ENCODE measurements at regions not wholly inside any gene's neighbourhood (a gene's known extent, or its start where the extent isn't known, plus 50 kb on each side); places are given as distances from the start of the nearest gene placed in this dataset.

DNA sequence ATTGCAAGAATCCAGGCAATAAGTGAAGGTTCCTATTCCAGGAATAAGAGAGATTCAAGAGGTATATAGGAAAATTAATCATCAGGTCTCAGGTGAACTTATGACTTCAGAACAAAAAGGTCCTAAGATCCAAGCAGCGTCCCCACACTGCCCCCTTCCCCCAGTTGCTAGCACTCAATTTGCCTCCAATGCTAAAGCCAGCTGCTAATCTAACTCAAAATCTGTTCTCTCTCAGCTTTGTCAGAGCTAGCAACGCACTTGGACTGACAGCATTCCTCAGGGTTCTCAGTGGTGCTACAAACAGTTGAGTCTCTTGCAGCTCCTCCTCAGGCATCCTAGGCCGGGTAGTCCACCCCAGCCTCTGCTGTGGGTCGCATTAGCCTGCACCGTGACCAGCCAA, 148.3 kb downstream of the RFX6 start:
- DNase-seq: no peak
- Mint-ChIP-seq H3K9me3 (peaks cover 0 to 2% (median 0%) of the 10 kb centered on the region in 7 donors), H3K27me3 (no peaks in the 10 kb centered on the region), H3K4me3 (no peak overlapping the region), H3K36me3 (no peaks in the 10 kb centered on the region), H3K4me1 (no peaks in the 10 kb centered on the region), H3K27ac (no peak overlapping the region)
- no peak for ATAC-seq (ENCODE audit: low read depth in 2 of 2)

DNA sequence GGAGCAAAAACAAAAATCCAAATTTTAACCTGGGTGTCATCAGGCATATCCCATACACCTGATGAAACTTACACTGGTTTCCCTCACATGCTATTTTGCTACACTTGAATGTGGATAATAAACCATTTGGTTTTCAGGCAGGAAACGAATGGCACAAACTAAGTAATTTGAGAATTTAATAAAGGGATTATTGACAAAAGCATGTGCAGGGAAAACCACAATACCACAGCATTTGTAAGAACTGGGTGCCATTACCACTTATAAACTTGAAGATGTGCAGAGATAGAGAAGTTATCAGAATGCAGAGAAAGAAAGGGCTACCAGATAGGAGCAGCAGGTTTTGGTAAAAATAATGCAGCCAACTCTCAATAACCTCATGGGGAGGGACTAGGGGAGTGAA, 151.2 kb downstream of the RFX6 start:
- no peak for ATAC-seq (ENCODE audit: low read depth in 2 of 2)
- H3K4me1 Mint-ChIP-seq: no peaks in the 10 kb centered on the region
- H3K27ac Mint-ChIP-seq: no peak overlapping the region
- H3K36me3 Mint-ChIP-seq: no peaks in the 10 kb centered on the region
- no peak for DNase-seq
- H3K9me3 Mint-ChIP-seq: peaks cover 0 to 4% (median 0%) of the 10 kb centered on the region in 7 donors
- H3K4me3 Mint-ChIP-seq: no peak overlapping the region
- H3K27me3 Mint-ChIP-seq: no peaks in the 10 kb centered on the region

DNA sequence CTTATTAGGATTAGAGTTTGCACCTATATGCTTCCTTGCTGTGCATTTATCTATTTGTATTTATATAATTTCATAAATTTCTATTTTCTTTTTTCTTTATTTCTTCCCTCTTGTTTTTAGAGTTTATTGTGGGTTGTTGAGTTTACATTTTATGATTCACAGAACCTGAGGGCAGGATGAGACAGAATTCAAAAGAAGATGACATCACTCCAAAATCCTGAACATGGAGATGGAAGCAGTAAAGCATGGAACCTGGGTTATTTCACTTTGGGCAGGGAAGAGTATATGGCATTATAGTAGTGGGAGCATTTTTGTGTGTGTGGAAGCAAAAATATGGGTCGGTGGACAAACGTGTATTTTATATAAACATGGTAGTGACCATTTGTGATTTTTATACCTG, 157.5 kb downstream of the RFX6 start:
- no peak for ATAC-seq (ENCODE audit: low read depth in 2 of 2)
- Mint-ChIP-seq H3K9me3 (peaks cover 0 to 10% (median 5%) of the 10 kb centered on the region in 7 donors), H3K36me3 (no peaks in the 10 kb centered on the region), H3K27ac (no peak overlapping the region), H3K4me1 (no peaks in the 10 kb centered on the region), H3K4me3 (no peak overlapping the region), H3K27me3 (no peaks in the 10 kb centered on the region)
- no peak for DNase-seq

DNA sequence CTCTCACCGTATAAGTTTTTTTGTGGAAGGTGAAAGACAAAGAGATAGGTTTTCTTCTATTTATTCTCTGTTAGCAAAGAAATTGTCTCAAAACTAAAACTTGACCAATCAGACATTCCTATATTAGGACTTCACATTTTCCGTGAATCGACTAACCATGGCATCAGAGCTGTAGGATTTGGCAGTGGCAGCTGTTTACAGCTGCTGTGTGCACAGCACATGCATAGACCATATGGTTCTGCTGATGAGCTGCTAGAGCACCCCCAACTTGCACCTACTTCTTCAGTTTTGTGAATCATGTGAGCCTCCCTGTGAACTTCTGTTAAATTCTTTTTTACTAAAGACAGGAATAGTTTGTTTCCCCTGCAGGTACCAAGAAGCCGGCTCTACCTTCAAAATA, 157.9 kb downstream of the RFX6 start:
- DNase-seq (no peak), ATAC-seq (ENCODE audit: low read depth in 2 of 2) (no peak)
- Mint-ChIP-seq H3K9me3 (peaks cover 0 to 10% (median 5%) of the 10 kb centered on the region in 7 donors), H3K27ac (no peak overlapping the region), H3K4me1 (no peaks in the 10 kb centered on the region), H3K27me3 (no peaks in the 10 kb centered on the region), H3K4me3 (no peak overlapping the region), H3K36me3 (no peaks in the 10 kb centered on the region)

DNA sequence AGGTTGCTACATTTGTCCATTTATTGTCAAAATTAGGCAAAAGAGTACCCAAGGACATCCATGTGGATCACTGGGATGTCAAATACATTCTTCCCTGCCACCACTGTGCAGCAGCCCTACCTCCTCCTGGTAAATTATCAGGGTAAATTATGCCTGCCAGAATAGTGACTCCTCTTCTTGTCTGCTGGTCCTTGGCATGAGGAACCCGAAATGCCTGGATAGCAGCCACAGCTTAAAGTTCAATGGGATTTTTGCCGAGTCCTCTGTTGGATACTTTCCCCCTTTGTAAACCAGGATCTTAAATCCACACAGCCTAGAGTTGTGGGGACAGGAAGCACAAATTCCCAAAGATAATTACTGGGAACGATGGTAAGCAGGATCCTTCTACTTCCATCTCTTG, 173.3 kb downstream of the RFX6 start:
- peaks cover 4 to 16% (median 7%) of the 10 kb centered on the region in 7 donors for H3K9me3 Mint-ChIP-seq
- no peak overlapping the region for H3K27ac Mint-ChIP-seq
- no peaks in the 10 kb centered on the region for H3K4me1 Mint-ChIP-seq
- no peaks in the 10 kb centered on the region for H3K27me3 Mint-ChIP-seq
- ATAC-seq (ENCODE audit: low read depth in 2 of 2) (no peak), DNase-seq (no peak)
- H3K36me3 Mint-ChIP-seq: peaks cover 0 to 3% of the 10 kb centered on the region in 2 donors
- H3K4me3 Mint-ChIP-seq: no peak overlapping the region

DNA sequence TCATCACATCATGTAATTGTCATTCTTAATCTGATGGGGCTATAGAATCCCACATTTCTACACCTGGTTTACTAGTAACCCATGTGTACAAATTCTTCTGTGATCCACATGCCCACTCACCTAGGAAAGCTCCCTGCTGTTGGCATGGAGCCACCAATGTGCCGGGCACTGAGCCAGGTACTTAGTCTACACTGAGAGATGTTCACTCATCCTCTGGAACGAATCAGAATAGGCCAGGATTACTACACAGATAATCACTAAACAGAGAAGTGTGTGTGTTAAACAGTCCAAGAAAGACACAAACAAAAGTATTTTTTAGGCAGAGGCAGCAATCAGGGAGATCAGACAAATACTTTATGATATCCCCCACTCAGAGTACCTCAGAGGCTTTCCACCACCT, 193.2 kb upstream of the VGLL2 start:
- H3K27me3 Mint-ChIP-seq: peaks cover 0 to 4% (median 0%) of the 10 kb centered on the region in 3 donors
- peaks cover 3 to 11% (median 8%) of the 10 kb centered on the region in 7 donors for H3K9me3 Mint-ChIP-seq
- DNase-seq: no peak
- no peak overlapping the region for H3K27ac Mint-ChIP-seq
- H3K36me3 Mint-ChIP-seq: no peaks in the 10 kb centered on the region
- H3K4me1 Mint-ChIP-seq: no peaks in the 10 kb centered on the region
- H3K4me3 Mint-ChIP-seq: peak overlapping the region in 1 of 8 donors; percentile 56
- no peak for ATAC-seq (ENCODE audit: low read depth in 2 of 2)

DNA sequence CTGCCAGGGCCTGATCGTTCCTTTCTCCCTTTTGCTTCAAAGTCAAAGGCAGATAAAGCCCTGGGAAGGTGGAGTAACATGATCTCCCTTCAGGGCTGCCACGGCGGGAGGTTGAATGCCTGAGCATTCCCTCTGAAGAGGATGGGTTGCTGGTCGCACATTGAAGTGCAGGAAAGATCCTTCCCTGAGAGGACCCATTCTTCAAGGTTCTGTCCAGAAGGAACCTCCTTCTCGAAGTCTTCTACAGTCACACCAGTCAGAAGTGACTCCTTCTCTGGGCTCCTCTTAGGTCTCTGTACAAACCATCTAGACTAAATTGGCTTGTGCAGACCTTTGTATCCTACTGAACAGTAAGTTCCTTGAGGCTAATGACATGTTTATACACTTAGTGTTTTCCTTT, 192.6 kb upstream of the VGLL2 start:
- peaks cover 0 to 4% (median 0%) of the 10 kb centered on the region in 3 donors for H3K27me3 Mint-ChIP-seq
- DNase-seq: no peak
- peaks cover 3 to 11% (median 8%) of the 10 kb centered on the region in 7 donors for H3K9me3 Mint-ChIP-seq
- no peak overlapping the region for H3K27ac Mint-ChIP-seq
- no peak overlapping the region for H3K4me3 Mint-ChIP-seq
- no peaks in the 10 kb centered on the region for H3K4me1 Mint-ChIP-seq
- no peak for ATAC-seq (ENCODE audit: low read depth in 2 of 2)
- no peaks in the 10 kb centered on the region for H3K36me3 Mint-ChIP-seq

DNA sequence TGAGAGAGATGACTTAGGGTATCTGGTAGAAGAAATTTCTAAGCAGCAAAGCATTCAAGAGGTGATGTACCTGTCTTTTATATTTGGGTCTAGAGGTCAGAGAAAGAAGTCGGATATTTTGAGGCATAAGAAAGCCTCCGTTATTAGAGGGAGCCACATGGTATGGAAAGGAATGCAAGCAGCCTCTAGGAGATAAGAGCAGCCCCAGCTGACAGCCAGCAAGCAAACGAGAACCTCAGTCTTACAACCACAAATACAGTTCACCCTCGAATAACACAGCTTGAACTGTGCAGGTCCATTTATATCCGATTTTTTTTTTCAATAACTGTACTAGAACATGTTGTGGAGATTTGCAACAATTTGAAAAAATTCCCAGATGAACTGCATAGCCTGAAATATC, 190.7 kb upstream of the VGLL2 start:
- DNase-seq (no peak), ATAC-seq (ENCODE audit: low read depth in 2 of 2) (no peak)
- no peaks in the 10 kb centered on the region for H3K4me1 Mint-ChIP-seq
- H3K27me3 Mint-ChIP-seq: peaks cover 0 to 4% (median 0%) of the 10 kb centered on the region in 3 donors
- H3K9me3 Mint-ChIP-seq: peaks cover 3 to 11% (median 8%) of the 10 kb centered on the region in 7 donors
- no peaks in the 10 kb centered on the region for H3K36me3 Mint-ChIP-seq
- H3K27ac Mint-ChIP-seq: no peak overlapping the region
- H3K4me3 Mint-ChIP-seq: no peak overlapping the region

DNA sequence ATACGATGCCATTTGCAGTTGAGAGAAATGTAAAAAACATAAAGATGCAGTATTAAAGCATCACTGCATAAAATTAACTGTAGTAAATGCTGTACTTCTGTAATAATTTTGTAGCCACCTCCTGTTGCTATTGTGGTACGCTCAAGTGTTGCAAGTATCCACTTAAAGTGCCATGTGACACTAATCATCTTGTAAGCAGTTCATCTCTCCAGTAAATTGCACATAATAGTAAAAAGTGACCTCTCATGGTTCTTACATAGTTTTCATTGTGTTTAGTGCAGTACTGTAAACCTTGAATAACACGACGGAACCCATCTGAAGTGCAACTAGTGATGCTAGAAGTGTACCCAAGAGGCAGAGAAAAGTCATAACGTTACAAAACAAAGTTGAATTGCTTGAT, 190.1 kb upstream of the VGLL2 start:
- no peak for DNase-seq
- Mint-ChIP-seq H3K4me3 (no peak overlapping the region), H3K9me3 (peaks cover 5 to 16% (median 8%) of the 10 kb centered on the region in 7 donors), H3K36me3 (no peaks in the 10 kb centered on the region), H3K27ac (no peak overlapping the region), H3K27me3 (peaks cover 0 to 4% (median 0%) of the 10 kb centered on the region in 3 donors), H3K4me1 (no peaks in the 10 kb centered on the region)
- ATAC-seq (ENCODE audit: low read depth in 2 of 2): no peak

DNA sequence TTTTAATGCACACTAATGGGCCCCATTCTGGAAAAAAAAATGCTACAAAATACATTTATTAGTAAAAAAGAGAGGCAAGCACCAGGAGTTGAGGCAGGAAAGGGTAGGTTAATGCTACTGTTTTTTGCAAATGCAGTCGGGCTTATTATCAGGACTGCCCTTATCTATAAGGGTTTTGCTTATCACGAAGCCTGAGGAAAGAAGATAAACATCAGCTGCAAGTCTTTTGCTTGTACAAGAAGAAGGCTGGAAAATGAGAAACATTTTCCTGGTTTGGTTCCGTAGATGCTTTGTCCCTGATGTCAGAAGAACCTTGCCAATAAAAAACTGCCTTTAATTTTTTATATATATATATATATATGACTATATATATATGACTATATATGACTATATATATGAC, 189.3 kb upstream of the VGLL2 start:
- Mint-ChIP-seq H3K4me1 (no peaks in the 10 kb centered on the region), H3K9me3 (peaks cover 4 to 16% (median 6%) of the 10 kb centered on the region in 7 donors), H3K27me3 (peaks cover 0 to 4% (median 0%) of the 10 kb centered on the region in 3 donors), H3K27ac (no peak overlapping the region), H3K36me3 (no peaks in the 10 kb centered on the region), H3K4me3 (no peak overlapping the region)
- ATAC-seq (ENCODE audit: low read depth in 2 of 2) (no peak), DNase-seq (no peak)

DNA sequence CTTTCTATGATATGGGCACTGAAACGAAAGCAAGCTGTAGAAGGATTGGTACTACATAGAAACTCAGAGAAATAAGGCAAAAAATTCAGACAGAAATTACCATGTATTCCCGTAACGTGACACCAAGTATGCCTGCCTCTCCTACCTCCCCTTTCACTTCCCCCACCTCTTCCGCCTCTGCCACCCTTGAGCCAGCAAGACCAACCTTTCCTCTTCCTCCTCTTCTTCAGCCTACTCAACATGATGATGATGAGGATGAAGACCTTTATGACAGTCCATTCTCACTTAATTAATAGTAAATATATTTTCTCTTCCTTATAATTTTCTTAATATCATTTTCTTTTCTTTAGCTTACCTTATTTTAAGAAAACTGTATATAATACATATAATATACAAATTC, 188.1 kb upstream of the VGLL2 start:
- no peaks in the 10 kb centered on the region for H3K4me1 Mint-ChIP-seq
- DNase-seq (no peak), ATAC-seq (ENCODE audit: low read depth in 2 of 2) (no peak)
- H3K27me3 Mint-ChIP-seq: peaks cover 0 to 4% (median 0%) of the 10 kb centered on the region in 3 donors
- H3K4me3 Mint-ChIP-seq: no peak overlapping the region
- peaks cover 1 to 16% (median 6%) of the 10 kb centered on the region in 7 donors for H3K9me3 Mint-ChIP-seq
- H3K27ac Mint-ChIP-seq: no peak overlapping the region
- no peaks in the 10 kb centered on the region for H3K36me3 Mint-ChIP-seq

DNA sequence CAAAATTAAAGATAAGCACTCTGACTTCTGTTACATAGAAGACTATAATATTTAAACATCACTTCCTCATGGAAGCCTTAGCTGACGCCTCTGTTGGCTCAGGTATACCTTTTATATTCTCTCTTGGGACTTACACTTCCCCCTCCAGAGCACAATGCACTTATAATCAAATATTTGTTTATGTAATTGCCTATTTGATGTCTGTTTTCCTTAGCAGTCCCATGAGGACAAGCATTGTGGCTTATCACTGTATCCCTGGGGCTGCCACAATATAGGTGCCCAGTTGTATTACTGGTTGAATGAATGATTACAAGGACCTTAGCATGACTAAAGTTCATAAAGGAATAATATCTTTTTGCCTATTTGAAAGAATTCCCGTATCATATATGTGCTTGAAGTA, 186.7 kb upstream of the VGLL2 start:
- H3K9me3 Mint-ChIP-seq: peaks cover 0 to 15% (median 4%) of the 10 kb centered on the region in 7 donors
- no peak overlapping the region for H3K4me3 Mint-ChIP-seq
- H3K4me1 Mint-ChIP-seq: no peaks in the 10 kb centered on the region
- DNase-seq: no peak
- no peak overlapping the region for H3K27ac Mint-ChIP-seq
- peaks cover 0 to 4% (median 0%) of the 10 kb centered on the region in 3 donors for H3K27me3 Mint-ChIP-seq
- ATAC-seq (ENCODE audit: low read depth in 2 of 2): no peak
- H3K36me3 Mint-ChIP-seq: no peaks in the 10 kb centered on the region

DNA sequence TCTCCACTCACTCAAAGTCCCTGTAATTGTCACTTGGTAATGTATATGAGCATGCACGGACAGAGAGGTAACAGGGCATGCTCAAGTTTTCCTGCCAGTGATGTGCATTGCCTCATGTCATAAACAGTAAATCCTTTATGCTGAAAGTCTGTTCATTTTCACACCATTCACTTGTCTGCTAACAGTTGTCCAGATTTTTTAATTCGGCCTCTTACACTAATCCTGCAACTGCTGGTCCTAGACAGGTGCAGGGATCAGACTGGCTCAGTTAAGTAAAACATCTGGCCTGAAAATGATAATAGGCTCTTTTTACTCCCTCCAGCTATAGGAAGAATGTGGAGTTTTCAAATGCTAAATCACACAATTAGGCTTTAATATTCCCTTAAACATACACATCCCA, 185.4 kb upstream of the VGLL2 start:
- no peak overlapping the region for H3K27ac Mint-ChIP-seq
- H3K4me3 Mint-ChIP-seq: no peak overlapping the region
- DNase-seq: no peak
- peaks cover 0 to 14% (median 5%) of the 10 kb centered on the region in 7 donors for H3K9me3 Mint-ChIP-seq
- no peak for ATAC-seq (ENCODE audit: low read depth in 2 of 2)
- H3K4me1 Mint-ChIP-seq: no peaks in the 10 kb centered on the region
- H3K36me3 Mint-ChIP-seq: no peaks in the 10 kb centered on the region
- peaks cover 0 to 4% (median 0%) of the 10 kb centered on the region in 3 donors for H3K27me3 Mint-ChIP-seq

DNA sequence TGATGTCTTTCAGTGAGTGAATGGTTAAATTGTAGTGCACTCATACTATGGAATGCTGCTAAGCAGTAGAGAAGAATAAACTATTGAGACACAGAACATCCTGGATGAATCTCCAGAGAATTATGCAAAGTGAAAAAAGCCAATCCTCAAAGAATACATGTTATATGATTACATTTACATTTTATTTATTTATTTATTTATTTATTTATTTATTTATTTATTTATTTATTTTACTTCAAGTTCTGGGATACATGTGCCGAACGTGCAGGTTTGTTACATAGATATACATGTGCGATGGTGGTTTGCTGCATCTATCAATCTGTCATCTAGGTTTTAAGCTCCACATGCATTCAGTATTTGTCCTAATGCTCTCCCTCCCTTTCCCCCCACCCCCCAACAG, 175.8 kb upstream of the VGLL2 start:
- H3K4me3 Mint-ChIP-seq: no peak overlapping the region
- no peak for ATAC-seq (ENCODE audit: low read depth in 2 of 2)
- DNase-seq: no peak
- H3K27ac Mint-ChIP-seq: no peak overlapping the region
- H3K36me3 Mint-ChIP-seq: no peaks in the 10 kb centered on the region
- H3K4me1 Mint-ChIP-seq: no peaks in the 10 kb centered on the region
- peaks cover 4 to 54% (median 12%) of the 10 kb centered on the region in 7 donors for H3K9me3 Mint-ChIP-seq
- no peaks in the 10 kb centered on the region for H3K27me3 Mint-ChIP-seq

DNA sequence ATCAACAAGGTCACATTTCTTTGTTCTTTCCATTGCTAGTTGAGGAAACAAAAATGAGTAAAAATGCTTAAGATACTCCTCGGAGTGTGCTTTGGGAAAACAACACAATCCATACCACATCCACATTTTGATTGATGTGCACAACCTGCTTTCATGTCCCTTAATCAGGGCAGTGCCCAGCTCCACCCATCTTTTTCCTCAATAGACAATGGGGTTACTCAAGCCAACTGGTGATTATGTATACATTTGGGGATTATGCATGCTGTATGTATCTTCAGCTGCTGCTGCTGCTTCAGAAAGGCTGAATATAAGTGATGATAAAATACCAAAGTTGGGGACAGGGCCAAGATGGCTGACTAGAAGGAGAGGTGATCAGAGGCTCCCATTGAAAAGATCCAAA, 155.2 kb upstream of the VGLL2 start:
- no peak overlapping the region for H3K27ac Mint-ChIP-seq
- no peak overlapping the region for H3K4me3 Mint-ChIP-seq
- peaks cover 9 to 36% (median 16%) of the 10 kb centered on the region in 7 donors for H3K9me3 Mint-ChIP-seq
- ATAC-seq (ENCODE audit: low read depth in 2 of 2): no peak
- no peak for DNase-seq
- H3K27me3 Mint-ChIP-seq: no peaks in the 10 kb centered on the region
- no peaks in the 10 kb centered on the region for H3K4me1 Mint-ChIP-seq
- no peaks in the 10 kb centered on the region for H3K36me3 Mint-ChIP-seq
